Stimulated activated CD8-positive, alpha-beta memory T cell treated with anti-CD3 and anti-CD28 coated beads, Interleukin-12 subunit alpha, Interleukin-12 subunit beta, amount 100 ng/mL, for 24 hours (primary cell): ENCODE measurements at regions not wholly inside any gene's neighbourhood (a gene's known extent, or its start where the extent isn't known, plus 50 kb on each side); places are given as distances from the start of the nearest gene placed in this dataset.
"Not testable (repeated sequence)": the region's sequence is repeated elsewhere in the genome, so short reads cannot be mapped to it uniquely, and the experiment has no call there.

Source experiments
- DNase-seq: peaks from one replicate; pipeline ENCODE4 v3.0.0-alpha.2; 2020; ENCODE audit errors: extremely low read depth

DNA sequence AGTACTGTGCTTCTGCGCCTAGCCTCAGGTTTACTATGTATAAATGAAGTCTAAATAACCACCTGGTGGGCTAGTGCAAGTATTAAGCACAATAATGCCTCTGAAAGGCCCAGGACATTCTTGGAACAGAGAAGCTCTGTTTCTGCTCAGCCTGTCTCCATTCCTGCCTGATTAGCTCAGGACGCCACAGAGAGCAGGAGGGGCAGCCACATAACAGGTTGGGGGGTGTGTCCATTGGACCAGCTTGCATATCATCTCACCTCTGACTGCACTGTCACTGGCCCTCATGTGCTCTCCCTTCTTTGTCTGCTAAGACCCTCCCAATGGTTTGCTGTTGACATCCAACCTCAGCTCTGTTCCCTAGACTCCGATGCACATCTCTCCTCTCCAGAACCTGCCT, 52.8 kb upstream of the IKZF1 start:
- no peak for DNase-seq

DNA sequence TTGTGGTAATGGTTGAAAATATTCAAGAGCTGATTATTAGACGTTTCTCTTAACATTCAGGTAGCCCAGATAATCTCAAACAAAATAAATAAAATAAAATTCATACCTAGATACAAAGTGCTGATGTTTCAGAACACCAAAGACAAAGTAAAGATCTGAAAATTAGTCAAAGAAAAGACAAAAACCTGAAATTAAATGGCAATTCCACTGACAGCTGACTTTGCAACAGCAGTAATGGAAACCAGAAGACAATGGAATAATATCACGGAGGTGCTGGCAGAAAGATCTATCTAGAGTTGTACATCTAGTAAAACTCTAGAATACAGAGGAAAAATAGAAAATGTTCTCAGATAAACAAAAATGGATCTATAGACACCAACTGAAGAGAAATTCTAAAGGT, 58.0 kb upstream of the IKZF1 start:
- DNase-seq, result no peak

DNA sequence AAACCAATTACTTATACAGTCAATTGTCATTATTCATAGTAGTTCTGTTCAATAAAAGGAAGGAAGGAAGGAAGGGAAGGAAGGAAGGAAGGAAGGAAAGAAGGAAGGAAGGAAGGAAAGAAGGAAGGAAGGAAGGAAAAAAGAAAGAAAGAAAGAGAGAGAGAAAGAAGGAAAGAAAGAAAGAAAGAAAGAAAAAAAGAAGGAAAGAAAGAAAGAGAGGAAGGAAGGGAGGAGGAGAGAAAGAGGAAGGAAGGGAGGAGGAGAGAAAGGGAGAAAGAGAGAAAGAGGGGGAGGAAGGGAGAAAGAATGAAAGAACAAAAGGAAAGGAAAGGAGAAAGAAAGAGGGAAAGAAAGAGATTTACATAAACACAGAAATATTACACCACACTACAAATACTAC, 62.4 kb upstream of the IKZF1 start:
- not testable (repeated sequence) for DNase-seq

DNA sequence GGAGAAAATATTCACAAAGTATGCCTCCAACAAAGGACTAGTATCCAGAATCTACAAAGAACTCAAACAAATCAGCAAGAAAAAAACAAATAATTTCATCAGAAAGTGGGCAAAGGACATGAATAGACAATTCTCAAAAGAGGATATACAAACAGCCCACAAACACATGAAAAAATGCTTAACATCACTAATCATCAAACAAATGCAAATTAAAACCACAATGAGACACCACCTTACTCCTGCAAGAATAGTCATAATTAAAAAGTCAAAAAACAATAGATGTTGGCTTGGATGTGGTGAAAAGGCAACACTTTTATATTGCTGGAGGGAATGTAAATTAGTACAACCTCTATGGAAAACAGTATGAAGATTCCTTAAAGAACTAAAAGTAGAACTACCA, 63.8 kb upstream of the IKZF1 start:
- DNase-seq, result not testable (repeated sequence)

DNA sequence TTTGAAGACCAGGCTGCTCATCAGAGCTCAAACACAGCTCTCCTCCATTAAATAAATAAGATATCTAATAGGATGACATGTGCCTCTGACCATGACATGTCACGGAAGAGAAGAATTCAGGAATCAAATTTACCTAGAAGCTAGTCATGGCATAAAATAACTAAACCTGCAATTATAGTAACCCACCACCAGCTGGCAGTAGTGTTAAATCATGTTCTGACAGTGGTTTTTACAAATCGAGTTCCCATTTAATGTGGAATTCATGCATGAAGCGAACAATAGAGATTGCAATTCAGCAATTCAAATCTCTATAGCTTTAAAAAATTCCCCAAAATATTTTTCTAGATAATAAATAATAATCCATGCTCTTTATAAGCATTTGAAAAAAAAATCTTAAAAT, 74.6 kb upstream of the IKZF1 start:
- no peak for DNase-seq

DNA sequence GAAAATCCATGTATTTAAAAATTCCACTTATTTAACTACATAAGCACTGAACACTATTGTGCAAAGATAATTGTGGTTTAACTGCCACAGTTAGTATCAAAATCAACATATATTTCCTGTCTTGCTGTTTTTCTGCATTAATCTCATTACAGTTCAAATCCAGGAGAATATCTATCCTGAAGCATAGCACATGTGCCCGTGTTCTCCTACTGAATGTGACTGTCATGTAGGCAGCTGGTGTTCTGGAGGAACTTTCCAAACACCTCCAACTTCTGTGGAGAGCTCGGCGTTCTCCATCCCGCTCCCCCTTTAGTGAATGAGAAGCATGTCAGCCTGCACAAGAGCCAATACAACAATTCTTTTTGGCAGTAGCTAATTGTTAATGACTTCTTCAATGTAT, 76.4 kb upstream of the IKZF1 start:
- DNase-seq, result no peak

DNA sequence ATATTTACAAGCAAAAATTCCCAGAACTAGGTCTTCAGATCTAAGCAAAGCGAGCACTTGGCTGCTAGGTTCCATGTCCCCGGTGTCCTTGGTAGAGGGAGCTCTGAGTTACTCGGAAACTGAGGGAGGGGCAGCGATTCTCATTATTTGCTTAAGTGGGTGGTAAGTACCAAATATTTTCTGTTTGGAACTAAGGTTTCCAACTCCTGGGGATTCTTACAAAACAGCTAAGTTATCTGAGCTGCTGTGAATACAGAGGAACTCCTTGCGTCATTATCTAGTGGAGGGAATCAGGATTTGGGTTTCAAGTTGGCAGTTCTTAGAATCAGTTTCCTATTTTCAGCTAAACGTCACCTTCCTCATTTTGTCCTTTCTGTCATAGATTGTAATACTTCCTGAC, 76.8 kb upstream of the IKZF1 start:
- no peak for DNase-seq

DNA sequence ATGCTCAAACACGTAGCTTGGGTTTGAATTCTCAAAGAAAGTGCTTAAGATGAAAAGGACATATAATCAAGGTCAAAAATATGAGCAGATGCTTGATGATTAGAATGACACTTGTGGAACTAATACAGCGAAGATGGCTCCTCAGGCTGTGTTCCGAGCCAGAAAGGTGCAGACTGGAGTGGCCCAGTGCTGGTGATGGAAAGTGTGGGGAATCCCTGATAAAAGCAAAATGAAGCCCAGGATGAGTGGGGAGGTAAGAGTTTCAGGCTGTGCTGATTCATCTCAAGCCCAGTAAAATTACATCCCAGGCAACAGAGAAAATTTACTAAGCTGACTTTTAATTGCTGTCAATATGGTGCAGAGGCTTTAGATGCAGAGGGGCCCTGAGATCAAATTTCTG, 77.8 kb upstream of the IKZF1 start:
- no peak for DNase-seq

DNA sequence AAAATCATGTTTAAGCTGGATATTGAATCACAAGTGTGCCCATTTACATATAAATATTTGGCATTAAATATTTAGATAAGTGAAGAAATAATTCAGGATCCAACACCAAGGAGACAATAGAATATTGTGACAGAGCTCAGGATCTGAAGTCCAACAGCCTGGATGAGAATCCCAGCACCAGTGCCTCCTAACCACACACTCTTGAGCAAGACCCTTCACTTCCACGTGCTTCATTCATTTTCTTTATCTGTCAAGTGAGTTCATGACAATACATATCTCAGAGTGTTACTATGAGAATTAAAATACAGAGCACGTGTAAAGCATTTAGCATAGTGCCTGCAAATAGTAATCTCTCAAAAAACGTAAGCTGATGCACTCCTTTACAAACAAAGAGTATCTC, 78.4 kb upstream of the IKZF1 start:
- no peak for DNase-seq

DNA sequence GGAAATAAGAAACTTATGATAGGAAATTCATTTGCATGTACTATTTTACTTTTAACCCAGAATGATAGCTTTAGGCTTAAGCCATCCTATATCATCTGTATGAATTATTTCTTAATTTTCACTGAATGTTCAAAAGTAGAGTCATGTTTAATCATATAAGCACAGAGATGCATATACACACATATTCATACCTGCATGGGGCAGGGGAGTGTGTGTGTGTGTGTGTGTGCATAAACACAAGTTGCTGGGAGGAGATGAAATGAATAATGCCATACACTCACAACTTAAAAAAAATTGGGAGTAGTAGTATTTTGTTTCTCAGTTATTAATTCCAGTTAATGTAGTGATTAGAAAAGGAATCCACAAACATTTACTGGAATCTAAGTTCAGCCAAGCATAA, 83.1 kb upstream of the IKZF1 start:
- no peak for DNase-seq

DNA sequence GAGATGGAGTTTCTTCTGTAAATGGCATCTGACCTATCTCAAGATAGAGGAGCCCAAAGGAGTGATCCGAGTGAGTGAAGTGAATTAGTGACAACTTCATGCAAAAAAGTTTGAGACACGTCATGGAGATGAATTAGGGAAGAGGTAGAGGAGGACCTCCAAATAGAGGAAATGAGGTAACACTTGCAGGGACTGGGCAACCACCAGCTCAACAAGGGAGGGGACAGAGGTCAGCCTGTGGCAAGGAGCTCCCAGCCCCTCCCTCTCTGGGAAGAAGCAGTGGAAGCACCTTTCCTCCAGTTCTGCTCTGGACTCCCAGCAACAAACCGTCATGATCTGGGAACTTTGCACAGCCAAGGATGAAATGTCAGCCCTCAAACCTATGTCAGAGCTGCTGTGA, 83.5 kb upstream of the IKZF1 start:
- no peak for DNase-seq

DNA sequence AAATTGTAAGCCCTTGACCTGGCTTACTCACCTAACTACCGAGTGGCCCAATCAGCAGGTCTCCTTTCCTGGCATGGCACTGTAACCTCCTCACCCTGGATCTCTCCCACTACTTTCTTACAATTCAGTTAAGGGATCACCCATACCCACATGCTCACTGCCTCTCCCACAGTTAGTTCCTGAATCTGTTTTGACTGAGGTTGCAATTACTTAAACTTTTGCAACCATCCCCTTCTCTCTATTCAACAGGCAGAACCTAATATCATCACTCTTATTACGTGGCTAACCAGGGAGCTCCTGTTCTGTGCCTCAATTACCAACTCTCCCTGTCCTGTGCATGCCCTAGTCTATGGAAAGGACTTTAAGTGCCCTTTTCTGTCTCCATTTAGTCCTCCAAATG, 84.2 kb upstream of the IKZF1 start:
- no peak for DNase-seq

DNA sequence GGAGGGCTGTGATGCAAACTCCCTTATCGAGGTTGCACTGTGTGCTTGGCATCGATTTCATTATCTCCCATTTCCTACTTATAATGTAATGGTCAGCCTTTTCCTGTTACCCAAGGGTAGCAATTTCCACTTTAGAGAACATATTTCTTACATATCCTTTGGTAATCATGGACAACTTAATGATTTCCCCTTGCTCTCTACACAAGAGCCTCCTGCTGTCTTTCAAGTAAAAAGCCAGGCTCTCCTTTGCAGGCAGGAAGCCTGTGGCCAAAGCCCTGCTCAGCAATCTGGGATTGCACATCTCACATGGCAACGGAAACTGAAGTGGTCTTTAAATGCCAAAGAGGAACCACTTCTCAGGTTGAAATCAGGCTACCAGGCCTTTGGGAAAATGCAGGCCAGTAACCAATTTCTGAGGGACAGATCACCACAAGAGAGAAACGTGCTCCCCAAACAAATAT, 86.7 kb upstream of the IKZF1 start:
- DNase-seq, result no peak

DNA sequence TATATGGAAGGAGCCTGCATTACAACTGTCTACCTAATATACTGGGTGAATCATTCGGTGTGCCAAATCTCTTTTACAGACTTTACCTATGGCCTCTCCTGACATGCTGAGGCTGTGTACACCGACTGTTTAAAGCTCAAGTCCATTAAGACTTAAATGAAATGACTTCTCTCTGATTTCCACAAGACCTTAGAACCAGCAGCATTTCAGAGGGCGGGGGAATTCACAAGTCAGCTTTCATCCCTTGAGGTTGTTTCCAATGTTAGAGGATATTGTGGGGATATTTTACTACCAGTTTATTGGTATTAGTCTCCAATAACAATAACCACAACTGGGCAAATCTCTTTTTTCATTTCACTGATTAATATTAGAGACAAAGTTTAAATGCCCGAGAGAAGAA, 87.1 kb upstream of the IKZF1 start:
- no peak for DNase-seq

DNA sequence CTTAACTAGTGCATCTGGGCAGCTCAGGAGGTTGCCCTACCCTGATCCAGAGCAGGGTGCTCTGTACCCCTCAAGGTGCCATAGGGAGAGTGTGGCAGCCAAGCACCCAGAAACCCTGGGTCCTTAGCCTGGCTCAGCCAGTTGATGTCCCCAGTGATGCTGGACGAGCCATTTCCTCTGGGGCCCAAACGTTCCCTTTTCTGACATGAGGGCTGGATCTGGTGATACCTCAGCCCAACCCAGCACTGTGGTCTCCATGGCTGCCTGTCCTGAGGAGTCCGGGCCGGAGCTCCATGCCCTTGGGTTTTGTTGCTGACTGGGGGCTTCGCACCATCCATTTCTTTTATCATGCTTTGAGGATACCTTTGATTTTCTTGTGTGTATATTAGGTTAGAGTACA, 87.9 kb upstream of the IKZF1 start:
- no peak for DNase-seq

DNA sequence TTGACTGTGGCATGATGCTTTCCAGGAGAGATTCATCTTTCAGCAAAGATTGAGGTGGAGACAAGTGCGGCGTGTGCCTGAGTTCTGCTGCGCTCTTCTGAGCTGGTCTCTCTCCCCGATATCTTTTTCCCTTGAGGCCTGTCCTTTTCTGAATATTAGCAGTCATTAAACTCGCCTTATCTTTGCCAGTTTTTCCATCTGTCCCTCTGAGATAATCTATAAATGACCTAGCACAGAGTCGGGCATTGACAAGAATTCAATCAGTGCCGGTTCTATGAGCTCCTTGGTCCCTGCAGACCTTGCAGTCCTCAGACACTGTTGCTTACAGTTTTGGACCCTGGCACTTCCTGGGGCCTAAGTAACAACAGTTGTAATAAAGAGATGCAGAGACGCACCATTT, 89.7 kb upstream of the IKZF1 start:
- DNase-seq, result no peak

DNA sequence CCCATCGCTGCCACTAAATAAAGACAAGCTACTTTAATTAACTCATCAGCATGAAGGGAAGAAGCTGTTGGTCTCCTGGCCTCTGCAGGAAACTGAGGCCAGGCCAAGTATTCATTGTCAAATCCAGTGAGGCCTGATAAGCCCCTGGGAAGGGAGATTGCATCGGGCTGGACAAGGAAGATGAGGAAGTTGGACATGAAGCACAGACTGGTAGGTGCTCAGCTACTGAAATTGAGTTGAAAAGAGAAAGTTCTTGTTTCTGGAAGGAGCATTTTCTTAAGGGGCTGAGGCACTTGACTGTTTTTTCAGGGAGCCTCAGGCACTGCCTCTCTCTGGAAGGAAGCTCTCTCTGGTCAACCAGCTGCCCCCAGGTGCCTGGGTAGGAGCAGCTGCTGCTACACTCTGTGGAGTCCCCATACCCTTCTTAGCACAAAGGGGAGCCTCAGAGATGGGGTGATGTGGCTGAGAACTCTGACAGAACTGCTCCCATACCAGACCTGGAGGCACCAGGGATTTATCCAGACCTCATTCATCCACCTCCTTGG, 90.3 kb upstream of the IKZF1 start:
- no peak for DNase-seq

DNA sequence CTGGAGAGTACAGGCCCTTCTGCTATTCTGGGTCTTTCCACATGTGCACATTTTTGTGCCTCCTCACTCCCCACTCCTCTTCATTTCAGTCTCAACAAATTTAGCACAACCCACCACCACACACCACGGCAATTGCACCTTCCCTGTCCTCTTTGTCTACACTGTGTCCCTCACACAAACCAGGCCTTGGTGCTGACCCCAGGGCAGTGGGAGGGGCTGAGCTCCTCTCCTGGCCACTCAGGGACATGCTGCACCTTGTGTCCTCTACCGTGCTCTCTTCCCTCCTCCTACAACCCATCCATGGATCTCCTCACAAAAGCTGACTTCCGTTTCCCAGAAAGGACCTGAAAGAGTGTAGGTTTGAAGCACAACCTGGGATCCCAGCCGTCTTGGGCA, 90.9 kb upstream of the IKZF1 start:
- no peak for DNase-seq

DNA sequence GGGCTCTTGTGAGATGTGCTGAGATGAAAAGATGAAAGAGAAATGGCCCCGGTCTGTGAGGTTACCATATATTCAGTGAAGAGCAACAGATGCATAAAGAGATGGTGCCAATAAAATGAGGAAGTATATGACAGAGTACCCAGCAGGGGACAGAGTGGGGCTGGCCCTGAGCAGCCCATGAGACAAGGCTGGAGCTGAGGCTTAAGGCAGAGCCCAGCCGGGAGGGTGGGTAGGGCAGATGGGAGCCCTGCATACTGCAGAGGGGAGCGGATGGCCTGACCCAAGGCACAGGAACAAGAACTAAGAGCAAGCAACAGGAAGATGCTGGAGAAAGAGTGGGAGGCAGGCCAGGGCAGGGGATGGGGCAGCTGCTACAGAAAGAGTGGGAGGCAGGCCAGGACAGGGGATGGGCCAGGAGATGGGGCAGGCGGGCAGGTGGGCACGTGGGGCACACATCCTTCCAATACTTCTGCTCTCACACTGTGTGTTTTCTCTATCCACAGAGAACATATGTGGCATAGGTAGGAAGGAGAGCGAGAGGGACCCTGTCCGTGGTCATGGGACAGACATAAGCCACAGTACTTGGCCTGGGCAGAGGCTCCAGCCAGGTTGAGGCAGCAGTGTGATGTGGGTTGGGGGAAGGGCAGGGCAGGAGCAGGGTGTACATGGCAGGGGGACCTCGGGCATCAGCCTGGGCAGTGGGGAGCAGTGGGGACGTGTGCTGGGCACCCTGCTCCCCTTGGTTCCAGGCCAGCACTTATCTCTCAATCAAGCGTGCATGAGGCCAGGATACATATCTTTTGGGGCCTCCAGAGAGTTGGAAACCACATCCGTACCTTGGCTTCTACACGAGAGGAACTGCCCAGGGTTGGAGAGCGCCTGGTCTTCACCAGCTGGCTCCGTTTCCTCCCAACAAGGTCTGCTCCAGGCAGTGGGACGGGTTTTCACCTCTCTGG, 91.6 kb upstream of the IKZF1 start:
- DNase-seq, result no peak

DNA sequence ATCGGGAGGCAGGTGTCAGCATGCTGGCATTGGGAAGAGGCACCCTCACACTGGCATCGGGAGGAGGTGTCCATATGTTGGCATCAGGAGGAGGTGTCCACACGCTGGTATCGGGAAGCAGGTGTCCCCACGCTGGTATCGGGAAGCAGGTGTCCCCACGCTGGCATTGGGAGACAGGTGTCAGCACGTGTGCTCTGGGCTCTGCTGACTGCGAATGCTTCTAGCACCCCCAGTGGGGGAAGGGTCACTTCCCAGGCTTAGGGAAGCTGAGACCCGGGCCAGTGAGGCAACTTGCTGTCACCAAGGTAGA, 92.5 kb upstream of the IKZF1 start:
- no peak for DNase-seq

DNA sequence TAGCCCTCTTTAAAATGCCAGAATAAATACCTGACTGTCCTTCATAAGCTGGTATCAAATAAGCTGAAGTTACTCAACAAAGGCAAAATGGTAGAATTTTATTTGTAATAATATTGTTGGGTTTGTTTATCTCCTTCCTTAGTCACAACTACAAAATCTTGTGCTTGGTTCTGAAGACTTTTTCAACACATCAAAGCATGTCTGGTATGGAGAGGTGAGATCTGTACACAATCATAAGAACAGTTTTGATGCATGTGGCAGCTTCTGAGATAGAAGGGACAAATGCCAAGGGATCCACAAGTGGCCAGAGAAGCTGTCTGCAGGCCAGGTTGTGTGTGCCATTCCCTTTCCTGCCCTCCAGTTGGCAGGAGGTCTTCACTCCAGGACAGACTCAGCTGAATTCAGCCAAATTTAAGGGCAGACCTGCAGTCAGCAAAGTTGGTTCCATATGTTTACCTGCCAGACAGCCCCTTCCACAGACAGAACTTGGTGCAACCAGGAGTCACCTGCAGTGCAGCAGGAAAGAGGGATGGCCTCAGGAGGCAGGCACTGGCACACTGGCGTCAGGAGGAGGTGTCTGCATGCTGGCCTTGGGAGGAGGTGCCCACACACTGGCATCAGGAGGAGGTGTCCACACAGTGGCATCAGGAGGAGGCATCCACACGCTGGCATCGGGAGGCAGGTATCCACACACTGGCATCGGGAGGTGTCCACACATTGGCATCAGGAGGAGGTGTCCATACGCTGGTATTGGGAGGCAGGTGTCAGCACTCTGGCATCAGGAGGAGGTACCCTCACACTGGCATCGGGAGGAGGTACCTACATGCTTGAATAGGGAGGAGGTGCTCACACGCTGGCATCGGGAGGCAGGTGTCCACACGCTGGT, 93.1 kb upstream of the IKZF1 start:
- DNase-seq, result no peak

DNA sequence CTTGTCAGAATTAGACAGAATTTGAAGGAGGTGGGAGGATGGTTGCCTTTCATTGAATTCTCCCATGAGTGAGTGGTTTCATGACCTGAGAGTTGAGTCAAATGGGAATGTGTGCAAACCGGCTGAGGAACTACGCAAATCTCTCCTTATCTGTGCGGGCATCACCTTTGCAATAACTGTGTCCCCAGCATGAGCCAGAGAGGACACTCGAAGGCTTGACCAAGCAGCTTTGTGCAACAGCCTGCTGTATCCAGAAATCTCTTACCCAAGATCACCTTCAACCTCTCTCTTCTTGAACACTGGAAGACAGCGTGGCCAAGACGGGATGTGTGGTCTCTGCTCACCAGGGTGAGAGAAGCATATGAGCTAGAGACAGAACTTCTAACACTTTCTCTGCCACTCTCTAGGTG, 93.8 kb upstream of the IKZF1 start:
- no peak for DNase-seq
